CD4-positive, alpha-beta T cell treated with Interleukin-2 at 100 ng/mL for 4 hours (primary cell): ENCODE measurements at regions not wholly inside any gene's neighbourhood (a gene's known extent, or its start where the extent isn't known, plus 50 kb on each side); places are given as distances from the start of the nearest gene placed in this dataset.
"Not testable (repeated sequence)": the region's sequence is repeated elsewhere in the genome, so short reads cannot be mapped to it uniquely, and the experiment has no call there.

Experiments
- DNase-seq: peaks from one replicate; pipeline ENCODE4 v3.0.0-alpha.2; 2020; ENCODE audit warnings: low spot score

GRCh38 chr6:11326116-11326515 is 93.6 kb upstream of the NEDD9 start:
- no peak for DNase-seq

- DNase-seq = peak; percentile 49
Measured at GRCh38 chr6:11324453-11325015, 92.1 kb upstream of the NEDD9 start.

GRCh38 chr6:11323666-11324452 is 91.4 kb upstream of the NEDD9 start:
- DNase-seq = peak; percentile 20

GRCh38 chr6:11322252-11322885 is 89.9 kb upstream of the NEDD9 start:
- no peak for DNase-seq

GRCh38 chr6:11320914-11321597 is 88.6 kb upstream of the NEDD9 start:
- no peak for DNase-seq

- no peak for DNase-seq
Measured at GRCh38 chr6:11318835-11319813, 86.7 kb upstream of the NEDD9 start.

- peak; percentile 91 for DNase-seq
Measured at GRCh38 chr6:11317885-11318771, 85.7 kb upstream of the NEDD9 start.

- DNase-seq = no peak
Measured at GRCh38 chr6:11315743-11316437, 83.4 kb upstream of the NEDD9 start.

GRCh38 chr6:11313207-11313606 is 80.7 kb upstream of the NEDD9 start:
- DNase-seq = no peak

- no peak for DNase-seq
Measured at GRCh38 chr6:11311970-11312369, 79.5 kb upstream of the NEDD9 start.

- DNase-seq = no peak
Measured at GRCh38 chr6:11309947-11310665, 77.6 kb upstream of the NEDD9 start.

- no peak for DNase-seq
Measured at GRCh38 chr6:11307226-11307625, 74.8 kb upstream of the NEDD9 start.

GRCh38 chr6:11304946-11305345 is 72.5 kb upstream of the NEDD9 start:
- no peak for DNase-seq

- not testable (repeated sequence) for DNase-seq
Measured at GRCh38 chr6:11299876-11300428, 67.5 kb upstream of the NEDD9 start.

- not testable (repeated sequence) for DNase-seq
Measured at GRCh38 chr6:11299421-11299784, 66.9 kb upstream of the NEDD9 start.

- no peak for DNase-seq
Measured at GRCh38 chr6:11298651-11299420, 66.4 kb upstream of the NEDD9 start.

GRCh38 chr6:11297376-11297729 is 64.9 kb upstream of the NEDD9 start:
- no peak for DNase-seq
